ENCODE measurements at regions not wholly inside any gene's neighbourhood (a gene's known extent, or its start where the extent isn't known, plus 50 kb on each side); places are given as distances from the start of the nearest gene placed in this dataset.
"Not testable (repeated sequence)": the region's sequence is repeated elsewhere in the genome, so short reads cannot be mapped to it uniquely, and the experiment has no call there.

- not testable (repeated sequence) for TF ChIP-seq POLR2A (IDR thresholded peaks at IDR 0.05)
- TF ChIP-seq, protein P1, sequence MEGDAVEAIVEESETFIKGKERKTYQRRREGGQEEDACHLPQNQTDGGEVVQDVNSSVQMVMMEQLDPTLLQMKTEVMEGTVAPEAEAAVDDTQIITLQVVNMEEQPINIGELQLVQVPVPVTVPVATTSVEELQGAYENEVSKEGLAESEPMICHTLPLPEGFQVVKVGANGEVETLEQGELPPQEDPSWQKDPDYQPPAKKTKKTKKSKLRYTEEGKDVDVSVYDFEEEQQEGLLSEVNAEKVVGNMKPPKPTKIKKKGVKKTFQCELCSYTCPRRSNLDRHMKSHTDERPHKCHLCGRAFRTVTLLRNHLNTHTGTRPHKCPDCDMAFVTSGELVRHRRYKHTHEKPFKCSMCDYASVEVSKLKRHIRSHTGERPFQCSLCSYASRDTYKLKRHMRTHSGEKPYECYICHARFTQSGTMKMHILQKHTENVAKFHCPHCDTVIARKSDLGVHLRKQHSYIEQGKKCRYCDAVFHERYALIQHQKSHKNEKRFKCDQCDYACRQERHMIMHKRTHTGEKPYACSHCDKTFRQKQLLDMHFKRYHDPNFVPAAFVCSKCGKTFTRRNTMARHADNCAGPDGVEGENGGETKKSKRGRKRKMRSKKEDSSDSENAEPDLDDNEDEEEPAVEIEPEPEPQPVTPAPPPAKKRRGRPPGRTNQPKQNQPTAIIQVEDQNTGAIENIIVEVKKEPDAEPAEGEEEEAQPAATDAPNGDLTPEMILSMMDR (IDR thresholded peaks at IDR 0.05), result not testable (repeated sequence)
Measured at GRCh38 chr15:84360902-84361301, 125.3 kb downstream of the GOLGA6L4 start.

All from esophagus squamous epithelium (tissue), 4 donors.